Right lobe of liver (tissue), 4 donors: ENCODE measurements at regions not wholly inside any gene's neighbourhood (a gene's known extent, or its start where the extent isn't known, plus 50 kb on each side); places are given as distances from the start of the nearest gene placed in this dataset.

Experiments
- CTCF ChIP-seq, 4 donors: fragments of 200-600 bp in 3 of 4; fragments of 450-650 bp in 1 of 4; IDR thresholded peaks; one replicate each; pipeline versions ENCODE4 v1.5.1 to v1.8.0; 2016 to 2022; ENCODE audit warnings: antibody characterized with exemption in 4 of 4, mild to moderate bottlenecking in 2 of 4
- POLR2A ChIP-seq: fragments of 450-650 bp; IDR thresholded peaks from one replicate; pipeline ENCODE4 v1.6.1; 2017; ENCODE audit warnings: antibody characterized with exemption, mild to moderate bottlenecking
- donor health status: DM: no; HTN: no; CAD: no.
- donor health status: DM: no; HTN: no; CAD: no.
- donor health status: DM: no; HTN: yes; CAD: no.

DNA sequence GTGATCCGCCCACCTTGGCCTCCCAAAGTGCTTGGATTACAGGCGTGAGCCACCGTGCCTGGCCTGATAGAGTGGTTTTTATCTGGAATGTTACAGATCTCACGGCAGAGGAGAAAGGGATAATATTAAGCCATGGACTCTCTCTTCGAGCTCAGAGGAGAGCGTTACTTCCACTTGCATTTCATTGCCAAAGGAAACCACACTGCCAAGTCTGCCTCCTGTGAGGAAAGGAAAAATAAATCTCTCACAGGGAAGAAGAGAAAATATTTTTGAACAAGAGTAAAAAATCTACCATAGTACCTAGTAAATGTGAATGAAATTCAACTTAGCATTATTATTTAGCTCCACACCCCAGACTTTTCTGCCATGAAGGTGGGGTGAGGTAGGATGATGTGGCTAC lies 319.2 kb upstream of the PRICKLE1 start:
- no peak for TF ChIP-seq CTCF (IDR thresholded peaks at IDR 0.05)
- TF ChIP-seq POLR2A: no peak
